ENCODE measurements at regions not wholly inside any gene's neighbourhood (a gene's known extent, or its start where the extent isn't known, plus 50 kb on each side); places are given as distances from the start of the nearest gene placed in this dataset.

- DNase-seq (ENCODE audit: low spot score) = no peak
Observed at GRCh38 chr2:172364261-172364660, 63.1 kb upstream of the ITGA6 start.

GRCh38 chr2:172366596-172367150 lies 60.7 kb upstream of the ITGA6 start:
- no peak for DNase-seq (ENCODE audit: low spot score)

GRCh38 chr2:172370821-172371455 lies 56.4 kb upstream of the ITGA6 start:
- no peak for DNase-seq (ENCODE audit: low spot score)

DNA sequence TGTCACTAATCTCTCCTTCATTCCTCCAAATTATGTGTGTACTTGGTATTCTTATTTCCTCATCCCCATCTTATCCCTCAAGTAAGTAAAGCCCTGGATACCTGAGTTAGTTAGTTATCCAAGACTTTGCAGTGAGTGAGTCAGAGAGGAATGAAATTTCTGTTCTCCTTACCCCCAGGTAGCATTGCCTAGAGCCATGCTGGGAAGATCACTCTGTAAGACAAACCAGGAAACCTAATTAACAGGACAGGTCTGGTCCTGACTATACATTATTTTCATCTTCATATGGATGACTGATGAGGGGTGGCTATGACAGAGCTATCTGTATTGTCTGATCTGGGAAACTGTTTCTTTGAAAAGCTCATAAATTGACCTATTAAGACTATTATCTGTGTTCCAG lies 55.0 kb upstream of the ITGA6 start:
- no peak for DNase-seq (ENCODE audit: low spot score)

- no peak for DNase-seq (ENCODE audit: low spot score)
Observed at GRCh38 chr2:172373076-172373475, 54.3 kb upstream of the ITGA6 start.

DNA sequence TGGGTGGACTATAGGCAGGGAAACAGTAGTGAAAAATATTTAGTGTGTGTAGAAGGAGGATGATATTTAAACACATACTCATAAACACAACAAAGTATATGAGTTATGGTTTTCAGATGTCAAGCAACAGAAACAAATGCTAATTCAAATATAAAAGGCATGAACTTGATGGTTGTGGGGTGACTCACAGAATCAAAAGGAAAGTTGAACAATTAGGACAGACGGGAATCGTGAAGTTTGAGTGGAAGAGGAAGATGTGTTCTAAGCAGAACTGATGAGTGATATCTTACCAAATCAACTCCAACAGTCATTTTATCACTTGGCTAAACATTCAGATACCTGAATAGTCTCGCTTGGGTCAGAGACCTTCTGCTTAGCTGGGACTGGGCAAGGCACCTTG lies 53.6 kb upstream of the ITGA6 start:
- DNase-seq (ENCODE audit: low spot score) = no peak

- DNase-seq (ENCODE audit: low spot score) = no peak
Observed at GRCh38 chr2:172374318-172375240, 52.8 kb upstream of the ITGA6 start.

DNA sequence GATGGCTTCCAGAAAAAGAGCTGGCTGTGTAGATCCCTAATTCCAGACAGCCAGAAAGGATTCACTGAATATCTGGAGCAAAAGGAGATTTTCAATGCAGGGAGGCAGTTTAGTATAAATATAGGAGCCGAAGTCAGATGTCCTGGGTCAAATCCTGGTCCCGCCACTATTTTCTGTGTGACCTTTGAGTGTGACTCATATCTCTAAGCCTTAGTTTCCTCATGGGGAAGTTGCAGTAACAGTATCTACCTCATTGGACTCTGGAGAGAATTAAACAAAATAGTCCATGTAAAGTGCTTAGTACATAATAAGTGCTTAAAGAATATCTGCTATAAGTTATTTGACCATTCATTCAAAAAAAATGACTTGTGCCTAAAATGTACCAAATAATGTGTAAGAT lies 52.1 kb upstream of the ITGA6 start:
- DNase-seq (ENCODE audit: low spot score) = no peak

DNA sequence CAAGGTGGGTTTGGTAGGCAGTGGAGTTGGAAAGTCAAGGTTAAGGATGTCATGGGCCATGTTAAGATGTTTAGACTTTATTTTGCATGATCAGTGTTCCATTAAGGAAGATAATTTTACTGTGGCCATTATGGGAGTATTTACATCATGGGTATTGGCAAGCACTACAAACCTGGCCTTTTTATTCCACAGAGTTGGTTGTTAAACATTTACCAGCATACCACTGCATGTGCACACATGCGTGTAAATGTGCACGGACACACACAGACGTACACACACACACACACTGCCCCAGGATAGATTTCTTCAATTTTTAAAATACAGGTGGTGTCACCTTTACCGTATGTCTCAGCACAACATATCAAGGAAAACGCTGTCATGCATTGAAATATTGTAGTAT lies 51.4 kb upstream of the ITGA6 start:
- DNase-seq (ENCODE audit: low spot score) = no peak

DNA sequence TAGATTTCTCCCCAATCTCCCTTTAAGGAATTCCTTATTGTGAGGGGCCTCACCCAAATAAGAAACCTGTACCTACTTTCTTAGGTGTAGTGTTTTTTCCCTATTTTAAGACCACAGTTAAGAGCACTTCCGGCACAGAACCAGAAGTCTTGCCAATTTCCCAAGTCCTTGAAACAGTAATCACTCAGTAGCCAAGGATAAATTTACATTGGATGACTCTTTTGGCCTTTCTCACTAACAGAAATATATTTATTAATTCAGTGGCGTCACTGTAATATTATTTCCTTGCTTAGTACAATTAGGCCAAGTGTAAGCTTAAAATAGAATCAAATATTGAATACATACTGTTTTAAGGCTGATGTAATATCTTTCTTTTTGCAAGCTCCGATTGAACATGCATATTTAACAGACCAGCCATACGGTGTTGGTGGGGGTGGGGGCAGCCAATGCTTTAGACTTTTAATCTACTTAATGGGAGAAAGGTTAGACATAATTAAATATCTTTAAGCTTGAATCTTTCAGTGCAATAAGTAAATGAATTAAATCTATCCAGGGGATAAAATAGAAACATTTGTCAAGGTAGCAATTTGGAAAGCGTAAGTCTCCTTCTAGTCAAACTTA lies 50.8 kb upstream of the ITGA6 start:
- DNase-seq (ENCODE audit: low spot score) = no peak

GRCh38 chr2:172377408-172377807 lies 50.0 kb upstream of the ITGA6 start:
- DNase-seq (ENCODE audit: low spot score) = no peak
